GM21825 (cell line): ENCODE measurements at regions not wholly inside any gene's neighbourhood (a gene's known extent, or its start where the extent isn't known, plus 50 kb on each side); places are given as distances from the start of the nearest gene placed in this dataset.

Experiments used
- ATAC-seq: cut with Tn5 transposase; IDR thresholded peaks from one replicate; pipeline ENCODE4 v1.9.1; 2021; ENCODE audit warnings: mild to moderate bottlenecking, moderate library complexity; ENCODE audit not compliant: unreplicated experiment

DNA sequence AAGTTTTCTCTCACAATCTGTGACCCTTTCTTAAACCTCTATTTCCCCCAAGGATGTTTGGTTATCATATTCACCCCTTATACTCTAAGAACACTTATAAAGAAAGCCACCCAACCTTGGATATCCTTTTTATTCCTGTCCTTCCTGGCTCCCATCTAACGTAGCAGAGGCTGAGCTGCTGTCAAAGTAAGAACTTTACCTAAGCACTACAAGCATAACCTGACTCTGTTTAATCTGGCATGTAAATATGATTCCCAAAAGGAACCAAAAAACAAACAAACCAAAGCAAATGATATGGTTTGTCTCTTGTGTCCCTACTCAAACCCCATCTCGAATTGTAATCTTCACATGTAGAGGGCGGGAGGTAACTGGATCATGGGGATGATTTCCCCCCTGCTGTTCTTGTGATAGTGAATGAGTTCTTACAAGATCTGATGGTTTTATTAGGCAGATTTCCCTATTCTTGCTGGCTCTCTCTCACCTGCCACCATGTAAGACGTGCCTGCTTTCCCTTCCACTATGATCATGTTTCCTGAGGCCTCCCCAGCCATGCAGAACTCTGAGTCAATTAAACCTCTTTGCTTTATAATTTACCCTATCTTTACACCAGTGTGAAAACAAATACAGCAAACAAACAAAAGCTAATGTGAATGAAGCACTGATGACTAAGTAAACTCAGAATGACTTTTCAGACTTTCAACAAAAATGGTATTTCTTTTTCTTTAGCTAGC lies 72.7 kb upstream of the SPOPL start:
- no peak for ATAC-seq

- no peak for ATAC-seq
Observed at GRCh38 chr2:138430181-138430580, 71.4 kb upstream of the SPOPL start.

GRCh38 chr2:138432971-138433370 lies 68.6 kb upstream of the SPOPL start:
- no peak for ATAC-seq

GRCh38 chr2:138433995-138434951 lies 67.3 kb upstream of the SPOPL start:
- no peak for ATAC-seq

- ATAC-seq: no peak
Observed at GRCh38 chr2:138435701-138436100, 65.9 kb upstream of the SPOPL start.

DNA sequence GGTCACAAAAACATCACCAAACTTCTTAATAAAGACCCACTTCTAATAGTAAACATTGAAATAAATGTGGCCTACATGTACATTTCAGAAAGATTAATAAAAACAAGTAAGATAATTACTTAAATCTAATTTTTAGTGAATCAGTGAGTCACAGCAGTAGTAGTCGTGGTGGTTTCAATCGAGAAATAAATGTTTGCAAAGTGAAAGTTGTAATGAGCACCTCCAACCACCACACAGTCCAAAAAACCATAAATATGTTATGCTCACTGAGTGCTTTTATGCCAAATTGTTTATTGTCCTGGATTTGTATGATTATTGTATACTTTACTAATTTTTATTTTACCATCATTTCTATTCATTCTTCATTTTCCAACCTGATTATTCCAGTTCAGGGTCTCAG lies 61.8 kb upstream of the SPOPL start:
- no peak for ATAC-seq

- ATAC-seq: no peak
Observed at GRCh38 chr2:138440759-138441158, 60.8 kb upstream of the SPOPL start.

- no peak for ATAC-seq
Observed at GRCh38 chr2:138441916-138442315, 59.7 kb upstream of the SPOPL start.

DNA sequence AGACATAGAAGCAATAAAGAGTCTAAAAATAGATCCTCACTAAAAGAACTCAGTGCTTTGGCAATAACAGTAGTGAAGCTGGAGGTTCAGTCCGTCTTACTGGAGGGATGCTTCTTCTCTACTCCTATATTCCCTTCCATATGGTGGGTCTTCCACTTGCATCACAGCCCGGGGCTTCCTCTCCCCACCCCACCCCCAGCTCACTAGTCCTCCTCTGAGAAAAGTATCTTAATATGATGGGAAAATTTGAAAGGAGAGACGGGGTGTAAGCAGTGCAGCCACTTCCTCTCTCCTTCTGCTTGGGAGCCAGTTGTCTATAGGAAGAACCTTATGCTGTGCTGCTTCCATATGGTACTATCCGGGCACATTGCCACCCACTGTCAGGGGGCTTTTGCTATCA lies 57.2 kb upstream of the SPOPL start:
- no peak for ATAC-seq

GRCh38 chr2:138445227-138445626 lies 56.3 kb upstream of the SPOPL start:
- no peak for ATAC-seq

- ATAC-seq: no peak
Observed at GRCh38 chr2:138446043-138446442, 55.5 kb upstream of the SPOPL start.

DNA sequence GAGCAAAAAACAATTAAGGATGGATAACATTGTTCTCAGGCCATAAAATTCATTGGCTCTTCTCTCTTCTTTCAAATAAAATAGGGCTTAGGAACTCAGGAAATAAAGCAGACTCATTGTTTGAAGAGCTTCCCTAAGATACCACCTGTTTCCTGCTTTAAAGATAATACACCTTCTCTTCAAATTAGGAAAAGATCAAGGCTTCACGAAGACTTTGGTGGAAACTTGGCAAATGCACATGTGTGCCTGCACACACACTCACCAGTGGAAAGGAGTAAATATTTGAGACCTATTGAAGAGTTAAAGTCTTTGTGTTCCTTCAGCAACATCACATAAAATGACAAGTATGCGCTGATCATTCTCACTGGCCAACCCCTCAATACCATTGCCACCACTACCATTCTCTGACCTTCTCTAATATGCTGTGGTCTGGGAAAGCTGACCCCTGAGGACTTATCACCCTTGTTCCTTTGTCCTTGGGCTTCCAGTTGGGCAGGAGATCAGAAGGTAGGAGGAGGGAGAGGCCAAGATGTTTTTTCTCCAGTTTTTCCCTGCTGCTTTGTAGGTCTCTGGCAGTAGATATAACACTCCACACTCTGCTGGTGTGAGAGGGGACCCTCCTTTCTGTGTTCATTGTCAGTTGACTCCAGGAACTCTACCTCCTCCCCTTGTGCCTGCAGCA lies 53.5 kb upstream of the SPOPL start:
- ATAC-seq: no peak
